ENCODE measurements at regions not wholly inside any gene's neighbourhood (a gene's known extent, or its start where the extent isn't known, plus 50 kb on each side); places are given as distances from the start of the nearest gene placed in this dataset.

DNA sequence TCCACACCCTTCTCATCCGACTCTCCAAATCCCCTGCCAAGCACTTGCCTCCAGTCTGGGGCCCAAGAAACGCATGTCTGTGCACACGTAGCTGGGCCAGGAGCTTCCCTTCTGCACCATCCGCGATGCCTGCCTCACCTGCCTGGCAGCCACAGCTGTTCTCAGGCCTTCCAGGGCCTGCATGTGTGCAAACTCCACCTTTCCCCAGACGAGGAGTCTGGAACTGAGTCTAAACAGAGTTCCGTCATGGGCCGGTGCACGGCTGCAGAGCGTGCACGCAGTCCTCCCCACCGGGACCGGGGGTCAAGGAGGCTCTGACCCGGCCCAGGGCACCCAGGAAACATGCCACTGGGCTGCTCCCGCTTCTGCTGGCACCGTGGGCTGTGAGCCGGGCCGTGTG lies 66.8 kb upstream of the SALL3 start:
- DNase-seq (ENCODE audit: low spot score) (no peak), FAIRE-seq (no peak), ATAC-seq (no peak)
- ChIA-PET CTCF (ENCODE audit: low intra/inter-chr PET ratio, low total read pairs) (no interaction called here), POLR2A (no interaction called here)
- H4K20me1 ChIP-seq (ENCODE audit: insufficient read depth, low read length): no peaks in the 10 kb centered on the region
- H3K9ac ChIP-seq (ENCODE audit: insufficient read depth, low read depth, low read length): no peak overlapping the region
- H3K9me3 ChIP-seq (ENCODE audit: low read length): no peaks in the 10 kb centered on the region
- intact Hi-C loops (cut with micrococcal nuclease; ENCODE audit: unreplicated experiment): no loop called here
- H3K36me3 ChIP-seq (replicated peaks in 1 of 2; ENCODE audit: control insufficient read depth in 1 of 2, insufficient read depth in 2 of 2, low read length in 2 of 2): no peaks in the 10 kb centered on the region
- no peak overlapping the region for H3K4me2 ChIP-seq (ENCODE audit: low read depth, low read length)
- H3K27me3 ChIP-seq (ENCODE audit: control insufficient read depth in 1 of 2, insufficient read depth in 2 of 2, low read length in 2 of 2): peaks cover 2 to 31% of the 10 kb centered on the region in 2 experiments; a peak in 4 of 5 replicates
- TF ChIP-seq ZNF605 (CRISPR knock-in tag; IDR thresholded peaks at IDR 0.05) (no peak), EZH2 (conservative IDR thresholded peaks at IDR 0.05; ENCODE audit: low read depth, low read length) (no peak), ZNF264 (CRISPR knock-in tag; IDR thresholded peaks at IDR 0.05) (no peak), ZNF274 (CRISPR knock-in tag; IDR thresholded peaks at IDR 0.05) (no peak), ZNF558 (CRISPR knock-in tag; IDR thresholded peaks at IDR 0.05; ENCODE audit: borderline replicate concordance) (no peak), ATM (IDR thresholded peaks at IDR 0.05; ENCODE audit: borderline replicate concordance) (no peak), MIER3 (CRISPR knock-in tag; IDR thresholded peaks at IDR 0.05; ENCODE audit: borderline replicate concordance) (no peak), EHMT2 (IDR thresholded peaks at IDR 0.05; ENCODE audit: borderline replicate concordance, low read depth, low read length) (no peak), DNMT1 (CRISPR knock-in tag; IDR thresholded peaks at IDR 0.05) (no peak), ZNF317 (CRISPR knock-in tag; IDR thresholded peaks at IDR 0.05) (no peak), RAD21 (CRISPR knock-in tag; IDR thresholded peaks at IDR 0.05) (no peak), ZNF670 (CRISPR knock-in tag; IDR thresholded peaks at IDR 0.05; ENCODE audit: borderline replicate concordance) (no peak)
- TF ChIP-seq, protein P1, sequence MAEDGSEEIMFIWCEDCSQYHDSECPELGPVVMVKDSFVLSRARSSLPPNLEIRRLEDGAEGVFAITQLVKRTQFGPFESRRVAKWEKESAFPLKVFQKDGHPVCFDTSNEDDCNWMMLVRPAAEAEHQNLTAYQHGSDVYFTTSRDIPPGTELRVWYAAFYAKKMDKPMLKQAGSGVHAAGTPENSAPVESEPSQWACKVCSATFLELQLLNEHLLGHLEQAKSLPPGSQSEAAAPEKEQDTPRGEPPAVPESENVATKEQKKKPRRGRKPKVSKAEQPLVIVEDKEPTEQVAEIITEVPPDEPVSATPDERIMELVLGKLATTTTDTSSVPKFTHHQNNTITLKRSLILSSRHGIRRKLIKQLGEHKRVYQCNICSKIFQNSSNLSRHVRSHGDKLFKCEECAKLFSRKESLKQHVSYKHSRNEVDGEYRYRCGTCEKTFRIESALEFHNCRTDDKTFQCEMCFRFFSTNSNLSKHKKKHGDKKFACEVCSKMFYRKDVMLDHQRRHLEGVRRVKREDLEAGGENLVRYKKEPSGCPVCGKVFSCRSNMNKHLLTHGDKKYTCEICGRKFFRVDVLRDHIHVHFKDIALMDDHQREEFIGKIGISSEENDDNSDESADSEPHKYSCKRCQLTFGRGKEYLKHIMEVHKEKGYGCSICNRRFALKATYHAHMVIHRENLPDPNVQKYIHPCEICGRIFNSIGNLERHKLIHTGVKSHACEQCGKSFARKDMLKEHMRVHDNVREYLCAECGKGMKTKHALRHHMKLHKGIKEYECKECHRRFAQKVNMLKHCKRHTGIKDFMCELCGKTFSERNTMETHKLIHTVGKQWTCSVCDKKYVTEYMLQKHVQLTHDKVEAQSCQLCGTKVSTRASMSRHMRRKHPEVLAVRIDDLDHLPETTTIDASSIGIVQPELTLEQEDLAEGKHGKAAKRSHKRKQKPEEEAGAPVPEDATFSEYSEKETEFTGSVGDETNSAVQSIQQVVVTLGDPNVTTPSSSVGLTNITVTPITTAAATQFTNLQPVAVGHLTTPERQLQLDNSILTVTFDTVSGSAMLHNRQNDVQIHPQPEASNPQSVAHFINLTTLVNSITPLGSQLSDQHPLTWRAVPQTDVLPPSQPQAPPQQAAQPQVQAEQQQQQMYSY (CRISPR knock-in tag; IDR thresholded peaks at IDR 0.05): no peak
- TF ChIP-seq, protein P2, sequence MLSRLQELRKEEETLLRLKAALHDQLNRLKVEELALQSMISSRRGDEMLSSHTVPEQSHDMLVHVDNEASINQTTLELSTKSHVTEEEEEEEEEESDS (CRISPR knock-in tag; IDR thresholded peaks at IDR 0.05; ENCODE audit: borderline replicate concordance): no peak
- H3K79me2 ChIP-seq (ENCODE audit: insufficient read depth, low read length): no peaks in the 10 kb centered on the region
- no peak overlapping the region for H2AFZ ChIP-seq (ENCODE audit: low read length)
- H3K4me3 ChIP-seq (replicated peaks in 1 of 3; ENCODE audit: insufficient read depth in 1 of 3, low read depth in 2 of 3, low read length in 3 of 3): no peak overlapping the region
- BruUV-seq (replicated peaks): no TSS peak
- no peak overlapping the region for H3K27ac ChIP-seq (ENCODE audit: extremely low read length, insufficient read depth, low read length)
- 61% methylated on average over 10 of the region's 18 CpGs for WGBS (ENCODE audit: low lambda C conversion rate)
- H3K4me1 ChIP-seq (ENCODE audit: insufficient read depth, low read length): no peaks in the 10 kb centered on the region
- in situ Hi-C loops (cut with HindIII; ENCODE audit: extremely low pct_ligation_motif_present, low pct_unique_long_range_greater_than_20kb): no loop called here

Measured in HepG2 (cell line).